Hepatocyte (in vitro differentiated cells): ENCODE measurements at regions not wholly inside any gene's neighbourhood (a gene's known extent, or its start where the extent isn't known, plus 50 kb on each side); places are given as distances from the start of the nearest gene placed in this dataset.

Experiments
- CTCF ChIP-seq: fragments of 200-600 bp; sonication (generic); IDR thresholded peaks from 2 replicates; pipeline ENCODE4 v1.5.1; 2016; ENCODE audit warnings: antibody characterized with exemption, mild to moderate bottlenecking; ENCODE audit not compliant: poor library complexity
- EZH2 ChIP-seq: fragments of 200-600 bp; sonication (generic); IDR thresholded peaks from 2 replicates; pipeline ENCODE4 v1.6.1; 2016; ENCODE audit warnings: antibody characterized with exemption, mild to moderate bottlenecking, borderline replicate concordance

- TF ChIP-seq CTCF = no peak
- TF ChIP-seq EZH2 = no peak
Observed at GRCh38 chrX:4358577-4358976, 645.1 kb upstream of the PRKX start.
